ENCODE measurements at regions not wholly inside any gene's neighbourhood (a gene's known extent, or its start where the extent isn't known, plus 50 kb on each side); places are given as distances from the start of the nearest gene placed in this dataset.

DNA sequence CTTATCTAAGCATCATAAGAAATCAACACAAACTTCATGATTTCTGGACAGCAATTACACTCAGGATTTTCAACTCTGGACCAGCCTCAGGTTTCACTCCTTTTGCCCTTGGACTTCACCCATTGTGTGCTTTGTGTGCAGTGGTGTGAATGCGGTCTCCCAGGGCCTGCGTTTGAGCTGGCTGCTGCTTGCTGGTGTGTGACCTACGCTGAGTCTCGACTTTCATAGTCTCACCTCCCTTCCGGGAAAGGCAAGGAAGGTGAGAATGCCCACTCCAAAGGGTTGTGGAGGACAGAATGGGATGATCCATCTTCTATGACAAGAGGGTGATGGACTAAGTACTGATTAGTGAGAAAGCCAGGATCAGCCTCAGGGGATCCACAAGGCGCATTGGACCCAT is 228.8 kb downstream of the C12orf75 start:
- Histone ChIP-seq H3K27me3 (no peaks in the 10 kb centered on the region), H3K9me3 (no peaks in the 10 kb centered on the region)
- TF ChIP-seq CTCF (IDR thresholded peaks at IDR 0.05; ENCODE audit: low read depth, low read length) = no peak

GRCh38 chr12:105561546-105562198 is 231.2 kb downstream of the C12orf75 start:
- no peak for DNase-seq
- H3K9me3 ChIP-seq = no peaks in the 10 kb centered on the region

More for the DNA sequence above, 228.8 kb downstream of the C12orf75 start:
- Histone ChIP-seq H3K4me3 (ENCODE audit: low read depth, low read length) (no peak overlapping the region), H3K4me1 (no peaks in the 10 kb centered on the region), H3K36me3 (no peaks in the 10 kb centered on the region)
- DNase-seq = no peak

GRCh38 chr12:105562199-105562971 is 231.9 kb downstream of the C12orf75 start:
- TF ChIP-seq CTCF (IDR thresholded peaks at IDR 0.05; ENCODE audit: low read depth, low read length) = no peak

More at GRCh38 chr12:105561546-105562198, 231.2 kb downstream of the C12orf75 start:
- TF ChIP-seq CTCF (IDR thresholded peaks at IDR 0.05; ENCODE audit: low read depth, low read length) = no peak
- Histone ChIP-seq H3K4me3 (ENCODE audit: low read depth, low read length) (no peak overlapping the region), H3K36me3 (no peaks in the 10 kb centered on the region), H3K4me1 (no peaks in the 10 kb centered on the region), H3K27me3 (no peaks in the 10 kb centered on the region)

DNA sequence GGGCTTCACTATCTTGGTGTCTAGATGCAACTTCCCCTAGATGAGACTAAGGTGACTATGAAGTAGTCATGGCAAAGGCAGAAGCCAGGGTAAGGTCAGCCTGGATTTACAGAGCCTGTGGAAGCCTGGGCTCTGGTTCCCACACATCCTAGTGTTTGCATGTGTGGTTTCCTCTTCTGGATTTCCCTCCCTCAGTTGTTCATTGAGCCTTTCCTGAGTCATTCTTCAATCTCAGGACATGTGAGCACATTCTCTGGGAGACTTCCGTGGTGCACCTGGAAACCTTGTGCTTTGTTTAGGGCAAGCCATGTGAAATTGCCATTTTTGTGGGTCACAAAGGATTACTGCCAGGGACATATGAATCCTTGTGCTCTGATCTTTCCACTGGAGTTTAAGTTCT is 236.6 kb downstream of the C12orf75 start:
- Histone ChIP-seq H3K4me1 (no peaks in the 10 kb centered on the region), H3K9me3 (no peaks in the 10 kb centered on the region), H3K27me3 (no peaks in the 10 kb centered on the region), H3K4me3 (ENCODE audit: low read depth, low read length) (no peak overlapping the region), H3K36me3 (no peaks in the 10 kb centered on the region)
- TF ChIP-seq CTCF (IDR thresholded peaks at IDR 0.05; ENCODE audit: low read depth, low read length) = no peak
- no peak for DNase-seq

More at GRCh38 chr12:105562199-105562971, 231.9 kb downstream of the C12orf75 start:
- Histone ChIP-seq H3K4me1 (no peaks in the 10 kb centered on the region), H3K36me3 (no peaks in the 10 kb centered on the region), H3K9me3 (no peaks in the 10 kb centered on the region), H3K4me3 (ENCODE audit: low read depth, low read length) (no peak overlapping the region), H3K27me3 (no peaks in the 10 kb centered on the region)
- DNase-seq = no peak

DNA sequence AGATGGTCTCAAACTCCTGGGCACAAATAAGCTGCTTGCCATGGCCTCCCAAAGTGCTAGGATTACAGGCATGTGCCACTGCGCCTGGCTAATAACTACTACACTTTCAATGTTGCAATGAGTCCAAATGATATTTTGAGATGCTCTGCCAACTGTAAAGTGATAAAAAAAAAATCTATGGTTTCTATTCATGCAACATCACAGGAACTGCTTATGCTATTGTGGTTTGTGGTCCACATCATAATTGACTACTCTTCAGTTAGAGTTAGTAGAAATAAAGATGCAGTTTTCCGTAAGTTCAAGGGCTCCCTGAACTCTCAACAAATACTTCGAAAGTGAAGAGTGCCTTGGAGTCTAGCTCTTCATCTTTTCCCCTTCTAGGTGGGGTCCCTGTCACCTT is 239.4 kb downstream of the C12orf75 start:
- H3K27me3 ChIP-seq = no peaks in the 10 kb centered on the region
- H3K4me1 ChIP-seq = no peaks in the 10 kb centered on the region
- H3K36me3 ChIP-seq = no peaks in the 10 kb centered on the region
- H3K4me3 ChIP-seq (ENCODE audit: low read depth, low read length) = no peak overlapping the region
- TF ChIP-seq CTCF (IDR thresholded peaks at IDR 0.05; ENCODE audit: low read depth, low read length) = no peak
- DNase-seq = no peak
- no peaks in the 10 kb centered on the region for H3K9me3 ChIP-seq

DNA sequence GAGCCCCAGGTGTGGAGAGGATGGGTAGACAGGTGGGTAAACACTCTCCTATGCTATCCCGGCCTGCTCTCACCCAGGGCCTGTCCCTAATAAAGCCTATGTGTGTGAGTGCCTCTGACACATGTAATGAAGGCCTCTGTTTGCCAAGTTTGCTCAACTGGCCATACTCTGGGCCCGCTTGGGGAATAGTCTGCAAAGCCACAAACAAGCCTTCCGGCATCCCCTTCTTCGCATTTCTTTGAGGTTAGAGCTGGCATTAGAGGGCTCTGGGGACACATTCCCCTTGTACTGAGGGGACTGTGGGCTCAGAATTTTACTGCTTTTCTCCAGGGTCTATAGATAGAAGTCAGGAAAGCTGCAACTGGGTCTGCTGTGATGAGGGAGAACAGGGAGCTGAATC is 240.5 kb downstream of the C12orf75 start:
- H3K36me3 ChIP-seq = no peaks in the 10 kb centered on the region
- DNase-seq = no peak
- no peak overlapping the region for H3K4me3 ChIP-seq (ENCODE audit: low read depth, low read length)
- no peaks in the 10 kb centered on the region for H3K9me3 ChIP-seq
- no peaks in the 10 kb centered on the region for H3K27me3 ChIP-seq
- no peak for TF ChIP-seq CTCF (IDR thresholded peaks at IDR 0.05; ENCODE audit: low read depth, low read length)
- H3K4me1 ChIP-seq = no peaks in the 10 kb centered on the region

All from BE2C (cell line).